Colonic mucosa (tissue), 4 donors: ENCODE measurements at regions not wholly inside any gene's neighbourhood (a gene's known extent, or its start where the extent isn't known, plus 50 kb on each side); places are given as distances from the start of the nearest gene placed in this dataset.

Experiments used
- DNase-seq: peaks from one replicate; pipeline ENCODE4 v3.0.0-alpha.2; 2020
- H3K27ac ChIP-seq: fragments of 200-600 bp; one replicate; pipeline ENCODE4 v1.8.0; 2021
- H3K27me3 ChIP-seq: fragments of 200-600 bp; one replicate; pipeline ENCODE4 v1.8.0; 2021
- H3K36me3 ChIP-seq: fragments of 200-600 bp; one replicate; pipeline ENCODE4 v1.8.0; 2021
- H3K4me1 ChIP-seq: fragments of 200-600 bp; one replicate; pipeline ENCODE4 v1.8.0; 2021; ENCODE audit warnings: mild to moderate bottlenecking
- H3K4me3 ChIP-seq: fragments of 200-600 bp; one replicate; pipeline ENCODE4 v1.8.0; 2021
- H3K9ac ChIP-seq, 2 donors: one replicate each; pipeline ENCODE4 v1.7.0; 2013; ENCODE audit warnings: control low read depth in 2 of 2, low read depth in 2 of 2, low read length in 2 of 2
- H3K9me3 ChIP-seq: fragments of 200-600 bp; one replicate; pipeline ENCODE4 v1.8.0; 2021
- CTCF ChIP-seq: fragments of 200-600 bp; IDR thresholded peaks from one replicate; pipeline ENCODE4 v1.8.0; 2022; ENCODE audit warnings: antibody characterized with exemption, mild to moderate bottlenecking
- intact Hi-C: fragments of 100-400 bp; cut with DNase I; formaldehyde crosslinking; loops from one replicate; pipeline ENCODE4 v1.14.1; 2022
- donor health status: healthy.
- donor health status: DM: no; HTN: no; CAD: no.
- donor health status: DM: no; HTN: no; CAD: no.

GRCh38 chr10:129244298-129244697 is 222.7 kb upstream of the MGMT start:
- DNase-seq, result no peak
- Histone ChIP-seq H3K36me3 (no peaks in the 10 kb centered on the region), H3K27me3 (no peaks in the 10 kb centered on the region), H3K4me3 (no peak overlapping the region), H3K27ac (no peak overlapping the region), H3K4me1 (no peaks in the 10 kb centered on the region), H3K9me3 (no peaks in the 10 kb centered on the region), H3K9ac (no peak overlapping the region)
- no peak for TF ChIP-seq CTCF
- intact Hi-C loops, result no loop called here

GRCh38 chr10:129244757-129245156 is 222.3 kb upstream of the MGMT start:
- no peak overlapping the region for H3K9ac ChIP-seq
- intact Hi-C loops, result no loop called here
- H3K4me1 ChIP-seq, result no peaks in the 10 kb centered on the region
- no peak overlapping the region for H3K27ac ChIP-seq
- no peak overlapping the region for H3K4me3 ChIP-seq
- no peaks in the 10 kb centered on the region for H3K27me3 ChIP-seq
- H3K36me3 ChIP-seq, result no peaks in the 10 kb centered on the region
- no peak for DNase-seq
- H3K9me3 ChIP-seq, result no peaks in the 10 kb centered on the region
- TF ChIP-seq CTCF, result no peak

- no peaks in the 10 kb centered on the region for H3K4me1 ChIP-seq
- H3K27ac ChIP-seq, result no peak overlapping the region
- intact Hi-C loops, result no loop called here
- H3K36me3 ChIP-seq, result no peaks in the 10 kb centered on the region
- no peak for TF ChIP-seq CTCF
- H3K9me3 ChIP-seq, result no peaks in the 10 kb centered on the region
- no peaks in the 10 kb centered on the region for H3K27me3 ChIP-seq
- no peak overlapping the region for H3K4me3 ChIP-seq
- no peak for DNase-seq
- no peak overlapping the region for H3K9ac ChIP-seq
These were observed 213.7 kb upstream of the MGMT start for GRCh38 chr10:129253161-129253864.

- H3K4me1 ChIP-seq, result no peaks in the 10 kb centered on the region
- H3K9ac ChIP-seq, result no peak overlapping the region
- no peak for DNase-seq
- H3K27me3 ChIP-seq, result no peaks in the 10 kb centered on the region
- no peak overlapping the region for H3K27ac ChIP-seq
- H3K36me3 ChIP-seq, result no peaks in the 10 kb centered on the region
- no peak for TF ChIP-seq CTCF
- H3K9me3 ChIP-seq, result no peaks in the 10 kb centered on the region
- intact Hi-C loops, result no loop called here
- H3K4me3 ChIP-seq, result no peak overlapping the region
These were observed 213.2 kb upstream of the MGMT start for GRCh38 chr10:129253865-129254179.

- no peak for DNase-seq
- Histone ChIP-seq H3K27me3 (no peaks in the 10 kb centered on the region), H3K27ac (no peak overlapping the region), H3K9me3 (no peaks in the 10 kb centered on the region), H3K4me1 (no peaks in the 10 kb centered on the region), H3K4me3 (no peak overlapping the region), H3K36me3 (no peaks in the 10 kb centered on the region), H3K9ac (no peak overlapping the region)
- TF ChIP-seq CTCF, result no peak
- intact Hi-C loops, result no loop called here
These were observed 208.6 kb upstream of the MGMT start for GRCh38 chr10:129258283-129258923.
